ENCODE measurements at regions not wholly inside any gene's neighbourhood (a gene's known extent, or its start where the extent isn't known, plus 50 kb on each side); places are given as distances from the start of the nearest gene placed in this dataset.
"Not testable (repeated sequence)": the region's sequence is repeated elsewhere in the genome, so short reads cannot be mapped to it uniquely, and the experiment has no call there.

GRCh38 chr15:58377193-58377592, 54.6 kb upstream of the LIPC start:
- intact Hi-C loops (cut with DNase I), result no loop called here

GRCh38 chr15:58378241-58379085, 53.3 kb upstream of the LIPC start:
- TF ChIP-seq, protein P1, sequence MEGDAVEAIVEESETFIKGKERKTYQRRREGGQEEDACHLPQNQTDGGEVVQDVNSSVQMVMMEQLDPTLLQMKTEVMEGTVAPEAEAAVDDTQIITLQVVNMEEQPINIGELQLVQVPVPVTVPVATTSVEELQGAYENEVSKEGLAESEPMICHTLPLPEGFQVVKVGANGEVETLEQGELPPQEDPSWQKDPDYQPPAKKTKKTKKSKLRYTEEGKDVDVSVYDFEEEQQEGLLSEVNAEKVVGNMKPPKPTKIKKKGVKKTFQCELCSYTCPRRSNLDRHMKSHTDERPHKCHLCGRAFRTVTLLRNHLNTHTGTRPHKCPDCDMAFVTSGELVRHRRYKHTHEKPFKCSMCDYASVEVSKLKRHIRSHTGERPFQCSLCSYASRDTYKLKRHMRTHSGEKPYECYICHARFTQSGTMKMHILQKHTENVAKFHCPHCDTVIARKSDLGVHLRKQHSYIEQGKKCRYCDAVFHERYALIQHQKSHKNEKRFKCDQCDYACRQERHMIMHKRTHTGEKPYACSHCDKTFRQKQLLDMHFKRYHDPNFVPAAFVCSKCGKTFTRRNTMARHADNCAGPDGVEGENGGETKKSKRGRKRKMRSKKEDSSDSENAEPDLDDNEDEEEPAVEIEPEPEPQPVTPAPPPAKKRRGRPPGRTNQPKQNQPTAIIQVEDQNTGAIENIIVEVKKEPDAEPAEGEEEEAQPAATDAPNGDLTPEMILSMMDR (IDR thresholded peaks at IDR 0.05), result no peak
- ATAC-seq (no peak), DNase-seq (no peak)
- intact Hi-C loops (cut with DNase I), result no loop called here
- Histone ChIP-seq H3K4me3 (no peak overlapping the region), H3K27ac (no peak overlapping the region), H3K36me3 (no peaks in the 10 kb centered on the region), H3K27me3 (no peaks in the 10 kb centered on the region), H3K9me3 (no peaks in the 10 kb centered on the region), H3K4me1 (no peaks in the 10 kb centered on the region)

More at GRCh38 chr15:58377193-58377592, 54.6 kb upstream of the LIPC start:
- no peaks in the 10 kb centered on the region for H3K36me3 ChIP-seq
- DNase-seq, result no peak
- no peaks in the 10 kb centered on the region for H3K27me3 ChIP-seq
- no peak overlapping the region for H3K4me3 ChIP-seq
- TF ChIP-seq, protein P1 (IDR thresholded peaks at IDR 0.05), result no peak
- H3K27ac ChIP-seq, result no peak overlapping the region
- no peaks in the 10 kb centered on the region for H3K4me1 ChIP-seq
- no peak for ATAC-seq
- no peaks in the 10 kb centered on the region for H3K9me3 ChIP-seq

- H3K9me3 ChIP-seq; H3K36me3 ChIP-seq; H3K27me3 ChIP-seq; intact Hi-C loops (cut with DNase I); ATAC-seq; H3K4me3 ChIP-seq; H3K27ac ChIP-seq; DNase-seq; H3K4me1 ChIP-seq: not testable (repeated sequence)
Measured at GRCh38 chr15:58379454-58379853, 52.3 kb upstream of the LIPC start.

- Histone ChIP-seq H3K27ac (no peak overlapping the region), H3K27me3 (no peaks in the 10 kb centered on the region), H3K4me1 (no peaks in the 10 kb centered on the region), H3K9me3 (no peaks in the 10 kb centered on the region), H3K36me3 (no peaks in the 10 kb centered on the region), H3K4me3 (no peak overlapping the region)
- TF ChIP-seq, protein P1 (IDR thresholded peaks at IDR 0.05), result no peak
- DNase-seq, result no peak
- no peak for ATAC-seq
- intact Hi-C loops (cut with DNase I), result no loop called here
Measured at GRCh38 chr15:58380280-58380945, 51.4 kb upstream of the LIPC start.

- TF ChIP-seq, protein P1 (IDR thresholded peaks at IDR 0.05), result no peak
- no peaks in the 10 kb centered on the region for H3K27me3 ChIP-seq
- H3K4me1 ChIP-seq, result no peaks in the 10 kb centered on the region
- intact Hi-C loops (cut with DNase I), result no loop called here
- H3K27ac ChIP-seq, result no peak overlapping the region
- no peak overlapping the region for H3K4me3 ChIP-seq
- no peaks in the 10 kb centered on the region for H3K36me3 ChIP-seq
- no peaks in the 10 kb centered on the region for H3K9me3 ChIP-seq
- peak; percentile 29 for ATAC-seq
- DNase-seq, result no peak
Measured at GRCh38 chr15:58381697-58382096, 50.1 kb upstream of the LIPC start.

Data from upper lobe of right lung (tissue), 1 donor.